ENCODE measurements at regions not wholly inside any gene's neighbourhood (a gene's known extent, or its start where the extent isn't known, plus 50 kb on each side); places are given as distances from the start of the nearest gene placed in this dataset.

DNA sequence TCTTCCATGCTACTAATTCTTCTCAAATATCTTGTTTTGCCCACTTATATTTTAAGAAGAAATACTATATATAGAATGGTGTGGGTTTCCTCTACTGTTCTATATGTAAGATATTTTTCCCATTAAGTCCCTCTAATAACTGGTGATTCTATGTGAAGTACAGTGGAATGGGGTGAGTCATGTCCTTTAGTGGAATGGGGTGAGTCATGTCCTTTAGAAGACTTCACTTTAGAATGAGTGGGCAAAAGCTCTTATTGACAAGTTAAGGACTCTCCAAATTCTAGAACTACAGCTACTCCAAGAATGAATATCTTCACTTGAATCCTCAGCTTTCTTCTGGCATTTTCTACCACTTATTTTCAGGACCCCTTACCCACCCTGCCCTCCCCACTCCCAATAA, 349.9 kb downstream of the ETNK1 start:
- Histone ChIP-seq H3K9me2 (replicated peaks; ENCODE audit: control insufficient read depth, low read length) (no peaks in the 10 kb centered on the region), H3K9me3 (ENCODE audit: control insufficient read depth, insufficient read depth, low read length) (no peaks in the 10 kb centered on the region), H3K27me3 (ENCODE audit: control insufficient read depth, low read length) (no peaks in the 10 kb centered on the region), H3K79me2 (ENCODE audit: control insufficient read depth, low read length) (no peaks in the 10 kb centered on the region), H3K4me1 (ENCODE audit: control insufficient read depth, low read length) (no peaks in the 10 kb centered on the region), H3F3A (ENCODE audit: control insufficient read depth, insufficient read depth) (no peaks in the 10 kb centered on the region), H3K27ac (ENCODE audit: low read depth, low read length) (no peak overlapping the region), H3K4me2 (ENCODE audit: low read length) (no peak overlapping the region), H4K20me1 (ENCODE audit: control insufficient read depth, insufficient read depth, low read depth, low read length) (no peaks in the 10 kb centered on the region), H3K4me3 (ENCODE audit: low read length) (no peak overlapping the region), H3K36me3 (ENCODE audit: control insufficient read depth, low read length) (no peaks in the 10 kb centered on the region)
- TF ChIP-seq, protein P1, sequence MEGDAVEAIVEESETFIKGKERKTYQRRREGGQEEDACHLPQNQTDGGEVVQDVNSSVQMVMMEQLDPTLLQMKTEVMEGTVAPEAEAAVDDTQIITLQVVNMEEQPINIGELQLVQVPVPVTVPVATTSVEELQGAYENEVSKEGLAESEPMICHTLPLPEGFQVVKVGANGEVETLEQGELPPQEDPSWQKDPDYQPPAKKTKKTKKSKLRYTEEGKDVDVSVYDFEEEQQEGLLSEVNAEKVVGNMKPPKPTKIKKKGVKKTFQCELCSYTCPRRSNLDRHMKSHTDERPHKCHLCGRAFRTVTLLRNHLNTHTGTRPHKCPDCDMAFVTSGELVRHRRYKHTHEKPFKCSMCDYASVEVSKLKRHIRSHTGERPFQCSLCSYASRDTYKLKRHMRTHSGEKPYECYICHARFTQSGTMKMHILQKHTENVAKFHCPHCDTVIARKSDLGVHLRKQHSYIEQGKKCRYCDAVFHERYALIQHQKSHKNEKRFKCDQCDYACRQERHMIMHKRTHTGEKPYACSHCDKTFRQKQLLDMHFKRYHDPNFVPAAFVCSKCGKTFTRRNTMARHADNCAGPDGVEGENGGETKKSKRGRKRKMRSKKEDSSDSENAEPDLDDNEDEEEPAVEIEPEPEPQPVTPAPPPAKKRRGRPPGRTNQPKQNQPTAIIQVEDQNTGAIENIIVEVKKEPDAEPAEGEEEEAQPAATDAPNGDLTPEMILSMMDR (IDR thresholded peaks at IDR 0.05; ENCODE audit: low read depth, low read length, poor library complexity, severe bottlenecking): no peak
- TF ChIP-seq EZH2phosphoT487 (IDR thresholded peaks at IDR 0.05; ENCODE audit: borderline replicate concordance, low read length): no peak

DNA sequence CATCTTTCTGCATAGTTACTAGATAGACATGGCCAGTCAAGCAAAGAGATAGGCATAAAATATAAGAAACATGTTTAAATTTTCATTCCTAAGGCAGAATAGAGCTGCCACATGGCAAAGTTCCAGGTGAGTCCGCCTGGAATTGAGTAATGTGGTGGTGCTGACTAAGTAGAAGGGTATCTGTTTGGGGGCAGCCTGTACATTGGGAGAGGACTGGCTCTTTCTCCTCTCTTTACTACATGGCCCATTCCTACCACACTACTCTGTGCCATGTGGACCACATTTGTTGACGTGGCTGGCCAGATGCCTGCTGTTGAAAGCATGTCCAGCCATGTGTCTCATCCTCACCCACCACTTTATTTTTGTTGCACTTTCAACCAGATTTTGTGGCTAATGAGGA, 354.0 kb downstream of the ETNK1 start:
- H3F3A ChIP-seq (ENCODE audit: control insufficient read depth, insufficient read depth): no peaks in the 10 kb centered on the region
- no peaks in the 10 kb centered on the region for H3K36me3 ChIP-seq (ENCODE audit: control insufficient read depth, low read length)
- no peak overlapping the region for H3K27ac ChIP-seq (ENCODE audit: low read depth, low read length)
- no peaks in the 10 kb centered on the region for H3K27me3 ChIP-seq (ENCODE audit: control insufficient read depth, low read length)
- H3K4me3 ChIP-seq (ENCODE audit: low read length): no peak overlapping the region
- no peaks in the 10 kb centered on the region for H3K4me1 ChIP-seq (ENCODE audit: control insufficient read depth, low read length)
- no peaks in the 10 kb centered on the region for H3K9me3 ChIP-seq (ENCODE audit: control insufficient read depth, insufficient read depth, low read length)
- no peak overlapping the region for H3K4me2 ChIP-seq (ENCODE audit: low read length)
- H3K79me2 ChIP-seq (ENCODE audit: control insufficient read depth, low read length): no peaks in the 10 kb centered on the region
- H3K9me2 ChIP-seq (replicated peaks; ENCODE audit: control insufficient read depth, low read length): no peaks in the 10 kb centered on the region
- no peaks in the 10 kb centered on the region for H4K20me1 ChIP-seq (ENCODE audit: control insufficient read depth, insufficient read depth, low read depth, low read length)
- TF ChIP-seq, protein P1 (IDR thresholded peaks at IDR 0.05; ENCODE audit: low read depth, low read length, poor library complexity, severe bottlenecking): no peak
- no peak for TF ChIP-seq EZH2phosphoT487 (IDR thresholded peaks at IDR 0.05; ENCODE audit: borderline replicate concordance, low read length)

DNA sequence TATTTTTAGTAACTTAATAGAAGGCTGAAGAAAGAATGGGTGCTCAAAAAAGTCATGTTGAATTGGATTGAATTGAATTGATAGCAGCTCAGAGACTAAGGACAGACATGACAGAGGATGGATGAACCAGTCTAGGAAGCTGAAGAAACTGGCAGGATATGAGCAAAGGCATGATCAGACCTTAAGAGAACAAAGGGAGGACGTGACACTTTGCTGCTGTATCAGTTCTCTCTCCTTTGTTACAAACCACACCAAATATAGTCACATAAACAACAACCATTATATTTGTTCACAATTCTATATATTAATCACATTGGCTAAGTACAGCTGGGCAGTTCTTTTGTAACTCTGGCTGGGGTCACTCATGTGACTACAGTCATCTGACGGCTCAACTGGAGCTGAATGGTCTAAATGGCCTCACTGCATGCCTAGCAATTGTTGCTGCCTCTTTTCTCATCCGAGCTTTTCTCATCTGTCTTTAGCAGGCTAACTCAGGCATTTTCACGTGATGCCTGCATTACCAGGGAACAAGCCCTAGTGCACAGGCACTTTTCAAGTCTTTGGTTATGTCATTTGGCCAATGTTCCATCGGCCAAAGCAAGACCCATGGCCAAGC, 355.0 kb downstream of the ETNK1 start:
- Histone ChIP-seq H3K9me2 (replicated peaks; ENCODE audit: control insufficient read depth, low read length) (no peaks in the 10 kb centered on the region), H3K27me3 (ENCODE audit: control insufficient read depth, low read length) (no peaks in the 10 kb centered on the region), H3K27ac (ENCODE audit: low read depth, low read length) (no peak overlapping the region), H3K4me2 (ENCODE audit: low read length) (no peak overlapping the region), H3K4me3 (ENCODE audit: low read length) (no peak overlapping the region), H3K9me3 (ENCODE audit: control insufficient read depth, insufficient read depth, low read length) (no peaks in the 10 kb centered on the region), H3K79me2 (ENCODE audit: control insufficient read depth, low read length) (no peaks in the 10 kb centered on the region), H3K4me1 (ENCODE audit: control insufficient read depth, low read length) (no peaks in the 10 kb centered on the region), H3K36me3 (ENCODE audit: control insufficient read depth, low read length) (no peaks in the 10 kb centered on the region), H4K20me1 (ENCODE audit: control insufficient read depth, insufficient read depth, low read depth, low read length) (no peaks in the 10 kb centered on the region), H3F3A (ENCODE audit: control insufficient read depth, insufficient read depth) (no peaks in the 10 kb centered on the region)
- TF ChIP-seq EZH2phosphoT487 (IDR thresholded peaks at IDR 0.05; ENCODE audit: borderline replicate concordance, low read length): no peak
- TF ChIP-seq, protein P1 (IDR thresholded peaks at IDR 0.05; ENCODE audit: low read depth, low read length, poor library complexity, severe bottlenecking): no peak
